HG03139 (cell line): ENCODE measurements at regions not wholly inside any gene's neighbourhood (a gene's known extent, or its start where the extent isn't known, plus 50 kb on each side); places are given as distances from the start of the nearest gene placed in this dataset.
"Not testable (repeated sequence)": the region's sequence is repeated elsewhere in the genome, so short reads cannot be mapped to it uniquely, and the experiment has no call there.

ENCODE experiments used
- ATAC-seq: cut with Tn5 transposase; IDR thresholded peaks from one replicate; pipeline ENCODE4 v1.9.1; 2021; ENCODE audit not compliant: unreplicated experiment

GRCh38 chr17:64728041-64728695 is 66.1 kb upstream of the SMURF2 start:
- no peak for ATAC-seq

- ATAC-seq = not testable (repeated sequence)
Measured at GRCh38 chr17:64726025-64726424, 63.9 kb upstream of the SMURF2 start.

- ATAC-seq = not testable (repeated sequence)
Measured at GRCh38 chr17:64724246-64724645, 62.1 kb upstream of the SMURF2 start.

DNA sequence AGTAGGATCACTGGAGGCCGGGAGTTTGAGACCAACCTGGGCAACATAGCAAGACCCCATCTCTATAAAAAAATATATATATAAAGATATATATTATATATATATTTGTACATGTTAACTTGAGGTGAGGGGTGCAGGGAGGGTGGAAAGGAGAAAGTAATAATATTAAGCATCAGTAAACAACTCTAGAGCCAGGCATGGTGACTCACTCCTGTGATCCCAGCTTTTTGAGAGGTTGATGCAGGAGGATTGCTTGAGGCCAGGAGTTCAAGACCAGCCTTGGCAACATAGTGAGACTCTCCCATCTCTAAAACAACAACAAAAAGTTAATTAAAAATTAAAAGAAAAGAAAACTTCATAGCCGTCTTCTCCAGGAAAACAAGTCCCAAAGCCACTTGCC is 61.7 kb upstream of the SMURF2 start:
- ATAC-seq = no peak

GRCh38 chr17:64721556-64721955 is 59.4 kb upstream of the SMURF2 start:
- not testable (repeated sequence) for ATAC-seq

DNA sequence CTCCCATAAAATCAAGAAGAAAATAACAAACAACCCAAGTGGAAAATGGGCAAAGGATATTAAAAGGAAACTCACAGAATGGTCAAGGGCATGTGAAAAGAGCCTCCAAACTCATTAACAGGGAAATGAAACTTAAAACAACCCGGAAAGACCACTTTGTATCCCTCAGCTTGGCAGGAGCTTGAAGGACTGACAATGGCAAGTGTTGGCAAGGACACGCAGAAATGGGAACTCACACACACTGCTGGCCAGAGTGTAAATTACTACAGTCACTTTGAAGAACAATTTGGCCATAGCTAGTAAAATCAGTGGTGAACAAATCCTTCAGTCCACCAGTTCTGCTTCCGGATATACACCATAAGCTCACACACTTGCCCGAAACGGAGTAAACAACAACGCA is 58.1 kb upstream of the SMURF2 start:
- ATAC-seq = not testable (repeated sequence)

DNA sequence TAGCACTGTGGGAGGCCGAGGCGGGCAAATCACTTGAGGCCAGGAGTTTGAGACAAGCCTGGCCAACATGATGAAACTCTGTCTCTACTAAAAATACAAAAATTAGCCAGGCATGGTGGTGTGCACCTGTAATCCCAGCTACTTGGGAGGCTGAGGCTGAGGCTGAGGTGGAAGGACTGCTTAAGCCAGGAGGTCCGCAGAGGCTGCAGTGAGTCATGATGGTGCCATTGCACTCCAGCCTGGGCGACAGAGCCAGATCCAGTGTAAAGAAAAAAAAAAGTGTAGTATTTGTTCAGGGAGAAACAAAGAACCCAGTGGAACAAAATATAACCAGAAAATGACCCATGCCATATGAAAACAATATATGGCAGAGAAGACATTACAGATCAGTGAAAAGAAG is 57.4 kb upstream of the SMURF2 start:
- not testable (repeated sequence) for ATAC-seq

DNA sequence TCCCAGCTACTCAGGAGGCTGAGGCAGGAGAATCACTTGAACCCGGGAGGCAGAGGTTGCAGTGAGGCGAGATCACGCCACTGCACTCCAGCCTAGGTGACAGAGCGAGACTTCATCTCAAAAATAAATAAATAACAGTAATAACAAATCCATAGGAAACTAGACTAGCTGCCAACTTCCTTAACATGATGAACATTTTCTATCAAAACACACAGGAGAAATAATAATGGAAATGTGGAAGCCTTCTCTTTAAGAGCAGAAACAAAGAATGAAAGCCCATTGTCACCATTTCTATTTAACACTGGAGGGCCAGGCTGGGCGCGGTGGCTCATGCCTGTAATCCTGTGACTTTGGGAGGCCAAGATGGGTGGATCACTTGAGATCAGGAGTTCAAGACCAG is 56.7 kb upstream of the SMURF2 start:
- not testable (repeated sequence) for ATAC-seq

DNA sequence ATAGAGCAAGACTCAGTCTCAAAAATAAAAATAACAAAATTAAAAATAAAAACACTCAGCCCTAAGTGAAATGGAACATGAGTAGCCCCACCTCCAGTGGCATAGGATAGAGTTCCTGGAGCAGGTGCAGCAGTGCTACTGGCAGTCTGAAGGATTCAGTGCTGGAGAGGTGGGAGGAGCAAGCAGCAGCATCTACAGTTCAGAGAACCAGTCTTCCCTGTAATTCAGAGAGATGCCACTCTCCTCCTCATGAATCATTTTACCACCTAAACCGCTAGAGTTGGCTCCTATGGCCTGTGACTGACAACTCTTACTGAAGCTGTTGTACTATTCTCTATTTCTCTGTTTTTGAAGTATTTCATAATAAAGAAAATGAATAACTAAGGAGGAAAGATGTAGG is 56.0 kb upstream of the SMURF2 start:
- no peak for ATAC-seq

DNA sequence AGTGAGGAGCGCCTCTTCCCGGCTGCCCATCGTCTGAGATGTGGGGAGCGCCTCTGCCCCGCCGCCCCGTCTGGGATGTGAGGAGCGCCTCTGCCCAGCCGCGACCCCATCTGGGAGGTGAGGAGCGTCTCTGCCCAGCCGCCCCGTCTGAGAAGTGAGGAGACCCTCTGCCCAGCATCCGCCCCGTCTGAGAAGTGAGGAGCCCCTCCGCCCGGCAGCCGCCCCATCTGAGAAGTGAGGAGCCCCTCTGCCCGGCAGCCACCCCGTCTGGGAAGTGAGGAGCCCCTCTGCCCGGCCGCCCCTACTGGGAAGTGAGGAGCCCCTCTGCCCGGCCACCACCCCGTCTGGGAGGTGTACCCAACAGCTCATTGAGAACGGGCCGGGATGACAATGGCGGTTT is 54.4 kb upstream of the SMURF2 start:
- ATAC-seq = not testable (repeated sequence)

GRCh38 chr17:64713786-64714185 is 51.7 kb upstream of the SMURF2 start:
- not testable (repeated sequence) for ATAC-seq

- peak; percentile 80 for ATAC-seq
Measured at GRCh38 chr17:64712557-64713351, 50.6 kb upstream of the SMURF2 start.
